ENCODE measurements at regions not wholly inside any gene's neighbourhood (a gene's known extent, or its start where the extent isn't known, plus 50 kb on each side); places are given as distances from the start of the nearest gene placed in this dataset.

DNA sequence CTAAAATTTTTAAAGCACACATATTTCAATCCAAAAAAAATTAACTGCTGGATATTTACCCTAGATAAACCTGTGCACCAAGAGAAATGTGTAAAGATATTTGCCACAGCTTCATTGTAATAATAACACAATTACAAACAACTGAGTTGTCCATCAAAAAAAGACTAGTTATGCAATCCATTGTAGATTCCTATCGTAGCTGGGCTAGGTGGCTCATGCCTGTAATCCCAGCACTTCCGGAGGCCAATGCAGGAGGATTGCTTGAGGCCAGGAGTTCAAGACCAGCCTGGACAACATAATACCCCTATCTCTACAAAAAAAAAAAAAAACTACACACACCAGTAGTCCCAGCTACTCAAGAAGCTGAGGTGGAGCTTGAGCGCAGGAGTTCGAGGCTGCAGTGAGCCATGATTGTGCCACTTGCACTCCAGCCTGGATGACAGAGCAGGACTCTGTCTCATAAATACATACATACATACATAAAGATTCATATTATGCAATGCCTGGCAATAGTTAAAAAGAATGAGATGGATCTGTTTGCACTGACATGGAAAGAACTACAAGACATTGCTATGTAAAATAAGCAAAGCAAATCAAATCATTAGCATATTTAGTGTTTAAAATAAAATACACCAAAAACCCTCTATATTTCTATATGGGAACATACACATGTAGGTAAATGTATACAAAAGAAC is 56.5 kb upstream of the CCDC28A start:
- DNase-seq, result no peak

DNA sequence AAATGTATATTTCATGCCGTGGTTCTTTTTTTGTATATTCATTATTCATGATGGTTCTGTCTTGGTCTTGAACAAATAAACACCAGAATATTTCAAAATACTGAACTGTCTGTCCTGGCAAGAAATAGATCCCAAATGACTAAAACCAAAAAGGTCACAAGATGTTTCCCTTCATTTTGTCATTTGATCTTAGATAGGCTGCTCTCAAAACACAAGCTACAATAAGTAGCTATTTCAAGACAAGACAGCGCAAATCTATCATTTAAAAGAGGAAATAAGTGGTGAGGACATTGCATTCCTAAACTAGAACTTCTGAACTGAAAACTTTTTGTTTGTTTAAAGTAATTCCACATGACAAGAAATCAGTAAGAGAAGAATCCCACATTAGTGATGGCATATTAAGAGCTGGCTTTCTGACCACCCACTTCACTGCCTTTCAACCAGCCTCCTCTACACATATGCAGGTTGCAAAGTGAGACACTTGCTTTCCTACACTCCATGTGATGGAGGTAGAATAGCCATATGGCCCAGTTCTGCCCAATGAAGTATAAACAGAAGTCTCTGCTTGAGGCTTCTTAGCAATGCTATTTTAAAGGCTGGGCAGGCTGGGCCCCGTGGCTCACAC is 54.4 kb upstream of the CCDC28A start:
- DNase-seq, result no peak

DNA sequence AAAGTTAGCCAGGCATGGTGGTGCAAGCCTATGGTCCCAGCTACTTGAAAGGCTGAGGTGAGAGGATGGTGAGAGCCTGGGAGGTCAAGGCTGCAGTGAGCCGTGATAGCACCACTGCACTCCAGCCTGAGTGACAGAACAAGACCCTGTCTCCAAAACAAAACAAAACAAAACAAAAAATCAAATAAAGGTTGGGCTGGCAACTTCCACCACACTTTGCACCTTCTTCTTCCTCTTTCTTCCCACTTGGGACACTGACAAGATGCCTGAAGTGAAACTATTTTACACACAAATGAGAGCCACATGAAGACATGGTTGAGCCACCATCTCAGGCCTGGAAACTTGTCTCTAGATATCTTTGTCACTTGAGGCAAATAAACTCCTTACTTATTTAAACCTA is 53.8 kb upstream of the CCDC28A start:
- no peak for DNase-seq

DNA sequence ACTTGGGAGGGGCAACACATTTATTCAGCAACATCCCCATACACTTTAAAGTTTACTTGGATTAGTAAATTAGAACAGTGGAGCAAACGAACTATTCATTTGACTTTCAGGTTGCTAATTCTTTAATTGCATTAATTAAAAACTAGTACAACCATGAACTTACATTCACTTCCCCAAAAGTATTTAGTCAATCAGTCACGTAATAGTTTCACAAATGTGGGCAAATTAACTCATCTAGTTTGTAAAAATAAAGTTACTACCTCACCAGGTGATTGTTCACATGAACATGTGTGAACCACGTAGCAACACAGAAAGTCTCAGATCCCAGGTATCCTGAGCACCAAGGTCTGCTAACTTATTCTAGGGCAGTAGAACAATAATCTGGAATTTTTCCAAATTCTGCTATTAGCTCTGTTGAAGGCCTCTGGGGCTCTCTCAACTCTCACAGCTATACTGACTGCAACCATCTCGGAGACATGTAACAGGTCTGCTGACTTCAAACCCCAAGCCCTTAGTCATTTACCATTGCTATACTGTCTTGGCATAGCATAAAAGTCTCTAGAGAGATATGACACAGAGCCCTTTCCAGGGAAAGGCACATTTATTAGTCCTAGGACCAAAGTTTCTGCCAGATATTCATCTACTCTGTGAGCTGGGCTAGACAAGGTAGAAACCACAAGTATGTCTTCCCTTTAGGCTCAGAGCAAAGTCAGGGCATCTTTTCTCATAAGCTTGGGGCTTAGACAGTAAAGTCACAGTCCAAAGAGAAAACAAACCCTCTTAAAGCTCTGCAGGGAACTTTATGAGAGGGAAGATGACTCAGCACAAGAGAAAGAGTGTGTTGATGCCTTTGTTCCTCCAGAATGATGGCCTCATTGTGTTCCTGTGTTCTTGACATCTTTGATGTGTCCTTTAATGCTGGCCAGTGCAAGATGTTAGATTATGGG is 50.9 kb upstream of the CCDC28A start:
- DNase-seq, result no peak

Data from NCI-H1105 treated with DMSO at 0.1 percent for 48 hours (cell line).